Upper lobe of left lung (tissue), 6 donors: ENCODE measurements at regions not wholly inside any gene's neighbourhood (a gene's known extent, or its start where the extent isn't known, plus 50 kb on each side); places are given as distances from the start of the nearest gene placed in this dataset.

Source experiments
- ATAC-seq, 2 donors: fragments of 200-7000 bp; cut with Tn5 transposase; one replicate each; pipeline ENCODE4 v1.9.1; 2022; ENCODE audit warnings: mild to moderate bottlenecking in 2 of 2, moderate library complexity in 2 of 2; ENCODE audit not compliant: low FRiP score in 2 of 2
- DNase-seq, 2 donors: peaks; one replicate each; pipeline ENCODE4 v3.0.0-alpha.2; 2019 to 2020
- H3K27ac ChIP-seq, 4 donors: fragments of 200-600 bp; sonication (generic); one replicate each; pipeline ENCODE4 v1.5.1; 2016 to 2019
- H3K27me3 ChIP-seq, 4 donors: fragments of 200-600 bp; sonication (generic); one replicate each; pipeline ENCODE4 v1.5.1; 2017 to 2019
- H3K36me3 ChIP-seq, 4 donors: fragments of 200-600 bp; sonication (generic); one replicate each; pipeline ENCODE4 v1.5.1; 2016 to 2019
- H3K4me1 ChIP-seq, 4 donors: fragments of 200-600 bp; sonication (generic); one replicate each; pipeline ENCODE4 v1.5.1; 2018 to 2019
- H3K4me3 ChIP-seq, 4 donors: fragments of 200-600 bp; sonication (generic); one replicate each; pipeline ENCODE4 v1.5.1; 2017 to 2019; ENCODE audit warnings: mild to moderate bottlenecking in 2 of 4, moderate library complexity in 1 of 4
- H3K9me3 ChIP-seq, 4 donors: fragments of 200-600 bp; sonication (generic); one replicate each; pipeline ENCODE4 v1.5.1; 2018 to 2019
- EP300 ChIP-seq, 4 donors: sonication (generic); formaldehyde crosslinking; IDR thresholded peaks; one replicate each; pipeline ENCODE4 v1.5.1; 2017; ENCODE audit warnings: antibody characterized with exemption in 4 of 4, control low read depth in 2 of 4
- POLR2A ChIP-seq, 4 donors: fragments of 450-650 bp; IDR thresholded peaks; one replicate each; pipeline ENCODE4 v1.5.1; 2016 to 2017; ENCODE audit warnings: antibody characterized with exemption in 4 of 4, mild to moderate bottlenecking in 2 of 4
- POLR2AphosphoS5 ChIP-seq, 2 donors: sonication (generic); formaldehyde crosslinking; IDR thresholded peaks; one replicate each; pipeline ENCODE4 v1.5.1; 2017; ENCODE audit warnings: antibody characterized with exemption in 2 of 2
- WGBS, 2 donors: methylation state at CpG; one replicate each; pipeline ENCODE4 v1.1.5; 2017 to 2018; 5-methylcytosine and 5-hydroxymethylcytosine counted together
- TF ChIP-seq, protein P1 (sequence below), 6 experiments: fragments of 450-650 bp in 4 of 6; fragments of 200-600 bp in 2 of 6; sonication (generic) in 2 of 6; IDR thresholded peaks; one replicate each; pipeline ENCODE4 v1.5.1; 2016 to 2019; ENCODE audit warnings: antibody characterized with exemption in 6 of 6
- donor health status: DM: no; HTN: no; CAD: no; lungs with moderate emphysema.
- donor health status: DM: no; HTN: yes; CAD: no; lungs with severe emphysema.

DNA sequence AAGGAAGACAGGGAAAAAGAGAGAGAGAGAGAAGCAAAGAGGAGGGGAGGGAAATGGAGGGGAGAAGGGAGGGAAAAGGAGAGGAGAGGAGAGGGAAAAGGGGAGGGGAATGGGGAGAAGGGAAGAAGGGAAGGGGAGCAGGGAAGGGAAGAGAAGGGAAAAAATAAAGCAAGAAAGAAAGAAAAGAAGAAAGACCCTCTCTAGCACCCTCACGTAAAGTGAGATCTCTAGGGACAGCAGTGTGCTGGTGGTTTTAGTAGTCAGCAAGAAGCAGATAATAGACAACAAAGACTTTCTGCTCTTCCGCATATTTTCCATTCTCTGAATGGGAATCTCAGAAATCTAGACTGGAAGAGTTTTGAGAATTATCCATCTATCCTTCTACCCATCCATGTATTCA lies 201.8 kb upstream of the RFC3 start:
- Histone ChIP-seq H3K27ac (no peak overlapping the region), H3K4me1 (peaks cover 0 to 3% (median 1%) of the 10 kb centered on the region in 4 donors), H3K36me3 (no peaks in the 10 kb centered on the region), H3K9me3 (no peaks in the 10 kb centered on the region), H3K27me3 (no peaks in the 10 kb centered on the region), H3K4me3 (no peak overlapping the region)
- no peak for TF ChIP-seq POLR2AphosphoS5 (IDR thresholded peaks at IDR 0.05)
- 95 to 96% methylated on average over 2 of the region's 2 CpGs for WGBS, 2 donors
- DNase-seq: no peak
- ATAC-seq: no peak

DNA sequence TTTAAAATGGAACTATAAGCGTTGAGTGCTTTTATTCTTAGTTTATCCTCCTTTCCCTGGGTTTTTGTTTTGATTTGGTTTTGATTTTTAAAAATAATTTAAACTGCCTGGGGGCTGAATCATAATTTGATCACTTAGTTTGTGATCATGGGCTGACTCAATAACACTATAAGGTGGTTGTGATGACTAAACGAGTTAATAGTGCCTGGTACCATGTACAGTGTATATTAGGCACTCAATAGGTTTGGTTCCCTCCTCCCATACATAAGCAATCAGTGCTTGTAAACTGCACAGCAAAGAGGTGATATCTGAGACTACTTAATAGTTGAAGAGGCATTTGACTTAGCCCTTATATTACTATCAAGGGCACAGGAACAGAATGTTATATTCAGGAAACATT lies 200.9 kb upstream of the RFC3 start:
- 84 to 92% methylated on average over 2 of the region's 2 CpGs for WGBS, 2 donors
- no peaks in the 10 kb centered on the region for H3K9me3 ChIP-seq
- no peak overlapping the region for H3K4me3 ChIP-seq
- no peaks in the 10 kb centered on the region for H3K27me3 ChIP-seq
- no peaks in the 10 kb centered on the region for H3K36me3 ChIP-seq
- H3K4me1 ChIP-seq: no peaks in the 10 kb centered on the region
- no peak for DNase-seq
- no peak overlapping the region for H3K27ac ChIP-seq
- no peak for ATAC-seq
- TF ChIP-seq POLR2AphosphoS5 (IDR thresholded peaks at IDR 0.05) (no peak), POLR2A (IDR thresholded peaks at IDR 0.05) (no peak), EP300 (IDR thresholded peaks at IDR 0.05) (no peak)
- TF ChIP-seq, protein P1, sequence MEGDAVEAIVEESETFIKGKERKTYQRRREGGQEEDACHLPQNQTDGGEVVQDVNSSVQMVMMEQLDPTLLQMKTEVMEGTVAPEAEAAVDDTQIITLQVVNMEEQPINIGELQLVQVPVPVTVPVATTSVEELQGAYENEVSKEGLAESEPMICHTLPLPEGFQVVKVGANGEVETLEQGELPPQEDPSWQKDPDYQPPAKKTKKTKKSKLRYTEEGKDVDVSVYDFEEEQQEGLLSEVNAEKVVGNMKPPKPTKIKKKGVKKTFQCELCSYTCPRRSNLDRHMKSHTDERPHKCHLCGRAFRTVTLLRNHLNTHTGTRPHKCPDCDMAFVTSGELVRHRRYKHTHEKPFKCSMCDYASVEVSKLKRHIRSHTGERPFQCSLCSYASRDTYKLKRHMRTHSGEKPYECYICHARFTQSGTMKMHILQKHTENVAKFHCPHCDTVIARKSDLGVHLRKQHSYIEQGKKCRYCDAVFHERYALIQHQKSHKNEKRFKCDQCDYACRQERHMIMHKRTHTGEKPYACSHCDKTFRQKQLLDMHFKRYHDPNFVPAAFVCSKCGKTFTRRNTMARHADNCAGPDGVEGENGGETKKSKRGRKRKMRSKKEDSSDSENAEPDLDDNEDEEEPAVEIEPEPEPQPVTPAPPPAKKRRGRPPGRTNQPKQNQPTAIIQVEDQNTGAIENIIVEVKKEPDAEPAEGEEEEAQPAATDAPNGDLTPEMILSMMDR (IDR thresholded peaks at IDR 0.05): no peak

DNA sequence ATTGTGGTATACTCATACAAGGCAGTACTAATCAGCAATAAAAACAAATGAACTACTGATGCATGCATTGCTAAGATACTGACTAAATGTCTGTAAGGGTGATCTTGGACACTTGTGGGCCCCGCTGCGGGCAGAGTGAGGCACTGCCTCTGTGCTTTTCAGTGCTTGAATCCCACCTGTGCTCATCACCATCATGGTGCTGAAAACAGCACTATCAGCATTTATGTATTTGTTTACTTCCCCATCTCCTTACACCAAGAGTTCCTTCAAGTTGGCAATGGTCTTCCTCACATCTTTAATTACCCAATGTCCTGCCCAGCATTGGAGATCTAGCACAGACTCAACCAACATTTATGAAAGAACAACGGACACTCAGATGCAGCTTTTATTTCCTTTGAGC lies 193.7 kb upstream of the RFC3 start:
- DNase-seq: no peak
- WGBS, 2 donors: 91 to 99% methylated on average over 3 of the region's 3 CpGs
- H3K36me3 ChIP-seq: no peaks in the 10 kb centered on the region
- H3K4me1 ChIP-seq: no peaks in the 10 kb centered on the region
- no peak for ATAC-seq
- H3K27ac ChIP-seq: no peak overlapping the region
- no peaks in the 10 kb centered on the region for H3K9me3 ChIP-seq
- H3K27me3 ChIP-seq: no peaks in the 10 kb centered on the region
- H3K4me3 ChIP-seq: no peak overlapping the region
- TF ChIP-seq EP300 (IDR thresholded peaks at IDR 0.05) (no peak), POLR2A (IDR thresholded peaks at IDR 0.05) (no peak), POLR2AphosphoS5 (IDR thresholded peaks at IDR 0.05) (no peak)
- TF ChIP-seq, protein P1 (IDR thresholded peaks at IDR 0.05): no peak

DNA sequence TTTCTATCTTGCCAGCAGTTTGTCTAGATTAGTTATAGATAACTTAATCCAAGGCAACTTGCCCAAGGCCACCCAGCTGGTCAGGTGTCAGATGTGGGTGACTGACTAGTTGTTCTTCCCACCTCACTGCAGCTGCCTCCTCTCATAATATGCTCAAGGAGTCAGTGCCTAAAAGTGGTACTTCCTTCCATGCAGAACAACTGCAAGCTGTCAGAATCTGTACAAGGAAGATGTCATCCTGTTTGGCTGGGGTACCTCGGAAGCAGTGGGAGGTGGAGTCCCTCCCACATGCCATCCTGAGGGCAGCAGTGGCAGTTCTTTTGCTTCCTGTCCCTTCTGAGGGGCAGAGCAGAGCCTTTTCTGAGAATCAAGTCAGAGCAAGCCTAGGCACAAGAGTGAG lies 193.2 kb upstream of the RFC3 start:
- ATAC-seq (no peak), DNase-seq (no peak)
- no peaks in the 10 kb centered on the region for H3K4me1 ChIP-seq
- H3K4me3 ChIP-seq: no peak overlapping the region
- H3K27ac ChIP-seq: no peak overlapping the region
- no peaks in the 10 kb centered on the region for H3K9me3 ChIP-seq
- TF ChIP-seq POLR2A (IDR thresholded peaks at IDR 0.05) (no peak), EP300 (IDR thresholded peaks at IDR 0.05) (no peak), POLR2AphosphoS5 (IDR thresholded peaks at IDR 0.05) (no peak)
- TF ChIP-seq, protein P1 (IDR thresholded peaks at IDR 0.05): no peak
- 67 to 75% methylated on average over 1 of the region's 1 CpG for WGBS, 2 donors
- no peaks in the 10 kb centered on the region for H3K27me3 ChIP-seq
- no peaks in the 10 kb centered on the region for H3K36me3 ChIP-seq

DNA sequence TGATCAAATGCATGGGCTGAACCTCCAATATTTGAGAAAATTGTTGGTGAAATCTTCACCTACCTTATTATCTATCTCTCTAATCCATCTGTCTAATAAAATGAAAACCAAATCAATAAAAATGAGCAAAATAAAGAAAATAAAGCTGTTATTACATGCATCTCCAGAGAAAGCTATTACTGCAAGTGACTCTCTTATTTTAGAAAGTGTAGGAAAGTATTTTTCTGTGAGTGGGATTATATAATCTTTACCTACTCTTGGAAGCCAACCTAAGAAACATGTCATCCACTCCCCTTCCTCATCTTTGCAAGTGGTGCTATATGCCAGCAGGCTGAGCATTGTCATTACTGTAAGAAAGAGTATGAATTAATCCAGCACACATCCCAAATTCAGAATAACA lies 191.5 kb upstream of the RFC3 start:
- Histone ChIP-seq H3K36me3 (no peaks in the 10 kb centered on the region), H3K4me3 (no peak overlapping the region), H3K27ac (no peak overlapping the region), H3K27me3 (no peaks in the 10 kb centered on the region), H3K4me1 (no peaks in the 10 kb centered on the region), H3K9me3 (no peaks in the 10 kb centered on the region)
- ATAC-seq (no peak), DNase-seq (no peak)
- no peak for TF ChIP-seq EP300 (IDR thresholded peaks at IDR 0.05)
- no peak for TF ChIP-seq POLR2AphosphoS5 (IDR thresholded peaks at IDR 0.05)
- no peak for TF ChIP-seq POLR2A (IDR thresholded peaks at IDR 0.05)
- TF ChIP-seq, protein P1 (IDR thresholded peaks at IDR 0.05): no peak
